GM19463 (cell line): ENCODE measurements at regions not wholly inside any gene's neighbourhood (a gene's known extent, or its start where the extent isn't known, plus 50 kb on each side); places are given as distances from the start of the nearest gene placed in this dataset.

Experiments
- ATAC-seq: cut with Tn5 transposase; IDR thresholded peaks from one replicate; pipeline ENCODE4 v1.9.1; 2021; ENCODE audit warnings: mild to moderate bottlenecking, moderate library complexity; ENCODE audit not compliant: unreplicated experiment

DNA sequence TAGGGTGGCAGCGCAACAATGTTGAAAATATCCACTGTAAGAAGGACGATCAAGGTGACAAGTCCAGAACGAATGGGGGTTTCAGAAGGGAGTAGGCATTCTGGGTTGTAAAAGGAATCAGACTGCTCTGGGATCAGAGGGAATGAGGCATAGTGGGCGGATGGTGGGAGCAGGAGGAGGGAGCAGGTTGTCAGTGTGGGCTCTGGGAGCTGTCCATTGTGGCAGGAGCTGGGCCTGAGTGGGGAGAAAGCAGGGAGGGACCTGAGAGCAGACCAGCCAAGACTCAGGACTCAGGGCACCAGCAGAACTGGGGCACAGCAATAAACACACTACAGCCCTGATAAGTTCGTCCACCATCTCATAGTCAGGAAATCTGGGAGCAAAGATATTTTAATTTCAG, 292.6 kb upstream of the MKI67 start:
- ATAC-seq, result no peak

DNA sequence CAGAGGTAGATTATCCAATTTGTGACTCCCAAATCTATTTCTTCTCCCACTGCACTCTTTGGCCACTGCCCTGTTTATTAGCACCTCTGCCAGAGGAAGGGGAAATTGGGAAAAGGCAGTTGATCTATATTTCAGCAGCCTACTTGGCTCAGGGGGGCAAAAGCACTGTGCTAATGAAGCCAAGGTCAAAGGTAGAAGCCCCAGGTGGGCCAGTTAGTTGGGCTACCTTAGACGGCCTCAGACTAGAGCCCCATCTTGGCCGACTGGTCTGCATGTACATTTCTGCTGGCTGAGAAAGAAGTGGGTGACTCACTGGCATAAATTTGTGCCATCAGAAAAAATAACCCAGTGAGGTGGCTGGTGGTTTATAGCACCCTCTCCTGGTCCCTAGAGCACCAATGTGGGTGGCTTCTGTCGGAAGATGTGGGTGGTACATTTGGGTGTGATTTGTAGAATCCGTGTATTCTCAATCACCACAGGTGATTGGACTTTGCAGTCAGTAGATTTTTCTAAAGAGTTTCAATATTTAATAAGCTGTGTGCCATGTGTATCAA, 293.3 kb upstream of the MKI67 start:
- no peak for ATAC-seq

DNA sequence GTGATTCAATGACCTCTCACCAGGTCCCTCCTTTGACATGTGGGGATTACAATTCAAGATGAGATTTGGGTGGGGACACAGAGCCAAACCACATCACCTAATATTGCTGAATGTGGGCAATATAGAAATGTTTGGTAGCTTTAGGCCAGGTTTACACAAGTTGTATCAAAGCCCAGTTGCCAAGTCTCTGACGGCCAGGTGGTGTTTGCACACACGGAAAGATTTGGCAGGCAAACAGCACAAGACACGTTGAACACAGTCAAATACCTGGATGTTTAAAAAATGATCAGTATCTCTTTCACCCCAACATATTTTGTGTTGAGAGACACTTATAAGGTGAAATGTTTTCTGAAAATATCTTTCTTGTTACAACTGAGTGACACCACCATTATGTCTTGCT, 294.4 kb upstream of the MKI67 start:
- ATAC-seq, result no peak

DNA sequence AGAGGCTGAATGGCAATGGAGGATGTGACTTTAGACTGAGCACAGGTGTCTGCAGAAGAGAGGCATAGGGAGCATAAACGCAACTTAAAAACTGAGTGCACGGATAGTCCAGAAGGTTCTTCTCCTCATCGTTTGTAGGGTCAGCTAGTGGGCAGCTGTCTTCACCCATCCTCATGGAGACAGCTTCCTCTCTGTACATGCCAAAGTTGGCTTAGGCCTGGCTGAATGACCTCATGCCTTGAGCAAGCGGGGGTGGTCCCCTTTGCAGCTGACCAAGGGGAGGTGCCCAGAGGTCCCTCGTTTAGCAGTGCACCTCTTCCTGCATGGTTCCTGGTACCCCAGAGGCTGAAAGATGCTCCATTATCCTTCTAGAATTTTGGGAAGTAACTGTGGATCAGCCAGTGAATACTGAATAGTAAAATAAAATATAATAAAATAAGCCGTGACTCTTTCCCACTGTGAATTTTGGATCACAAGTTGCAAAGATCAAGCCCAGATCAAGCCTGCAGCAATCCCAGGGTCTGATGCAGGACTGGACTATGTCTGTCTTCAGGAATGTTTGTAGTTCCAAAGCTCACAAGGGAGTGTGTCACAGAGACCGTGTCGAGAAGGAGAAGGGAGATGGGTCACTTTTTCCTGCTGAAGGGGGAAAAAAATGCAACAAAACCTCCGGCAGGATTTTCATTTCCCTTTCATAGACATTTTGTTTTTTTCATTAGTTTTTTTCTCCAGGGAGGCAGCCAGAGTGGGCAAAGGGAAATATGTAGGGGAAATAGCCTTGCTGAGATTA, 295.3 kb upstream of the MKI67 start:
- no peak for ATAC-seq

DNA sequence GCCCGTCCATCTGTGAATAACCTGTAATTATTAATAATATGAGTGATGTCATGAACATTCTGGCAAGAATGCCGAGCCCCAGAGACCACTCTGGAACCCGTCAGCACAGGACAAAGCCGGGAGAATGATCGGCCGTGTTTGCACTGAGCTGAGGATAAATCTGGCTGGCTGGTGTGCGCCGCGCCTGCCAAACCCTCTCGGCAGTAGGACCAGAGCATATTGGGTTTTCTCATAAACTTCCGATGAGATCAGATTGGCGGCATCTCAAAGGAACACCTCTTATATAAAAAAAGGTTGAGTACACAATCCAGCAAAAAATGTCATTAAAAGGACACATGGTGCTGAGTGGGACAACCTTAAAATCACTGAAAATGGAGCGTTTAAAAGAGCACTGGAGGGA, 296.0 kb upstream of the MKI67 start:
- no peak for ATAC-seq

DNA sequence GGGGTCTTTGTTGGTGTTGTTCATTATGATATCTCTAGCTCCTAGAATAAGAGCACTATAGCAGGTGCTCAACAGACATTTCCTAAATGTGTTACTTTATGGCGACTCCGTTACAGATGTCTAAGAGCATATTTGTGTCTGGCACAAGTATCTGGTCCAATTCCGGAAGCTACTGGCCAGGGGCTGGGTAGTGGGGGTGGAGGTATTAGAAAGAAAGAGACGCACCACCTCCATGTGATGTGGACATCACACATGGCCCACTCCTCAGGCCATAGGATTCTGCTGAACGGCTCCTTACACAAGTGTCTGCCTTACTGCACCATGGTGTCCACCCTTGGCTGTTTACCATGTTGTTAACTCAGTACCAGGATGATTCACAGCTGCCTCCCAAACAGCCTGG, 296.8 kb upstream of the MKI67 start:
- ATAC-seq, result no peak

DNA sequence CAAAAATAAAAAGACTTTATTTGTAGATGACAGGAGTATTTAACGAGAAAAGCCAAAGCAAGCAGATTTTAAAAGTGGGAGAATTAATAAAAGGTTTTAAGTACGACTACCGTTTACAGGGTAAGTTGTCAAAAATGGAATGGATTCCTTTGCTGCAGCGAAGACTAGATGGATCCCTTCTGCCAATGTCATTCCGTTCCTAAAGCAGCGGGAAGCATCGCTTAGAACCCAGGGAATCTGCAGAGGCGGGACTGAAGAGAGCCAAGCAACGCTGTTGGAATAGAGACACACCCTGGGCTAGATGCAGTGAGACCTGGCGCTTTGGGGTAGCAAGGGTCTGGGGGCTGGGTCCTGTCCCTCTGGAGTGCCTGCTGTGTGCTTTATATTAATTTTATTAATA, 303.1 kb upstream of the MKI67 start:
- no peak for ATAC-seq

DNA sequence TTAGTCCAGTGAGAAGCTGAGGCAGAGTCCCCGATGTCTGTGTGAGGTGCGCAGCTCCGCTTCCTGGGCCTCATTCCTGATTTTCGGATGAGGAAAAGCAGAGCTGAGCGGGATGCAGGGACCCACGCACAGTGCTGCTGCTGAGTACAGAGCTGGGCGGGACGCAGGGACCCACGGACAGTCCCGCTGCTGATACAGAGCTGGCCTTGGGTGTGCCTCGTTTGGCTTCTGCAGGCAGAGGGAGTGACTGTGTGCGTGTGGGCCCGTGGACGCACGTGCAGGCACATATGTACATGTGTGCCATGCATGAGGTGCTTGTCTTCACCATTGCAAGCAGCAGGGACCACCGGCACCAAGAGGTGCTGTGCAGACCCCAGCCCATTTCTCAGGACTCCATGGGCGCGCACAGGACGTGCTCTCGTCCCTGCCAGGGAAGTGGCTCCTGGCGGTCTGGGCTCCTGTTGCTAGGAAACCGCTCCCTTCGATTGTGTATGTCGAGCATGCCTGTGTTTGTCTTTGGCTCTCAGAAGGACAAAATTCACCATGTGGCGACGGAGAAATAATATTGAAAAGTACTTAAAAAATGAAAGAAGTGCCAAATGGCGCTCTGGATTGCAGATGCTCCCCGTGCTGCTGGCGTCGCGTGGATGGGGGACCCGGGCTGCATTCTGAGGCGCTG, 303.8 kb upstream of the MKI67 start:
- ATAC-seq, result no peak

DNA sequence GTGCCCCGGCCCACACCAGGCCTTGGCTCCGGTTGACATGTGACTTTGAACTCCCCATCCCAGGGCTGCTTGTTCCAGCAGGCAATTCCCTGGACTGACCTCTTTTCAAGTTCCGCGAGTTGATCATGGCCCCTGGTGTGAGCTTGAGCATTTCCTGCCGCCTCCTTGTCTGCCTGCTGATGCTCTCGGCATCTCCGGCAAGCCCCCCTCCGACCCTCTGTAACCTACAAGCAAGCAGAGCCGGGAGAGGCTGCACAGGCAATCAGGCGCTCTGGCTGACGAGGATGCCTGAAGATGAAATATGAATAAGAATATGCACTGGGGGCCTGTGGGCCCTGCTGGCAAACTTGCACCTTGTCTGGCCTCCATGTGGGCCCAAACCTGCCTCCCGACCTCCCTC, 304.9 kb upstream of the MKI67 start:
- ATAC-seq, result no peak

DNA sequence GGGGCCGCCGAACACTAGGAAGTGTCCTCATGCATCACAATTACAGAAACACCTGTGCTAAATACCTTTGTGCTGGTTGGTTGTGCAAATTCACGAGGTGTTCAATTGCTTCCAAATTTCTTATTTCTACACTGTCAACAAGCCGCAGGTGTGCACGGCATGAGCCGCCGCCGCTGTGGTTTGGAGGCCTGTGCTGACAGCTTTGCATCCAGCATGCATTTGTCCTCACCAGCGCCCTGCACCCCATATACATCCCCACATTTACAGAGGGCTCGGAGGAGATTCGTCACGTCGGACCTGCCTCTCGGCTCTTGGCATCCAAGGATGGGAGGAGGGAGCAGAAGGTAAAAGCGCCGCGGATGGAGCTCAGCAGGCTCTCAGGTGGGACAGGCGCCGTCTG, 305.3 kb upstream of the MKI67 start:
- ATAC-seq, result no peak

DNA sequence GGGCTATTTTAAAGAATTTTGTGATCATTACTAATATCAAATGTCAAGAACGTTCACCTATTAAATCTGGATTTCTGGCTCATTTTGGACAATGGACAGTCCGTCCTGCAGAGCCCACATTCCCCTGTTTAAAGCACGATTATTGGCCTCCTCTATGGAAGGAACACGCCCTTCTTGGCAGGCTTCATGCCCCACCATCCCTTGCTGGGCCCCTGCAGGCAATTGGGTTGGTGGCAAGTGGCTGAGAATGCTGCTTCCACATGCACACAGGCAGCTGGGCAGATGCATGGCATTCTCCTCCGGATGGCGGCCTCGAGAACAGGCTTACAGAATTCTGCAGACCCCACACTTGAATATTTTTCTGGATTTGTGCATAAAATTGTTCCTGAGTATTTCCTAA, 305.8 kb upstream of the MKI67 start:
- ATAC-seq, result no peak

DNA sequence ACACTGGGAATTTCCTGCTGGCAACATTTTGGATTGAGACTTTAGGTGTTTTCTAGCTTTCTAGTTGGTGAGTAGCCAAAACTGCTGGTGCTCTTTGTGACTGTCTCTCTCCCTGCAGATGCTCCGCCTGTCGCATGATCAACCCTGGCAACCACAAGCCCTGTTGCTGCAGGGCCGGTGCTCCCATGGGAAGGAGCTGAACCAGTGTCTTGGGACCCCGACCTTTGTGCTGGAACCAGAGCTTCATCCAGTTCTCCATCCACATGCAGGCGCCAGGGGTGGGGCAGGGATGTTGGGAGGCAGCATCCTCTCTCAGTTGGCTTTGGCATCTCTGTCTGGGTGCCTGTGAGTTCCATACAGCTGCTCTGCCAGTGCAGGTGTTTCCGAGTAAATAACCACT, 306.2 kb upstream of the MKI67 start:
- no peak for ATAC-seq

DNA sequence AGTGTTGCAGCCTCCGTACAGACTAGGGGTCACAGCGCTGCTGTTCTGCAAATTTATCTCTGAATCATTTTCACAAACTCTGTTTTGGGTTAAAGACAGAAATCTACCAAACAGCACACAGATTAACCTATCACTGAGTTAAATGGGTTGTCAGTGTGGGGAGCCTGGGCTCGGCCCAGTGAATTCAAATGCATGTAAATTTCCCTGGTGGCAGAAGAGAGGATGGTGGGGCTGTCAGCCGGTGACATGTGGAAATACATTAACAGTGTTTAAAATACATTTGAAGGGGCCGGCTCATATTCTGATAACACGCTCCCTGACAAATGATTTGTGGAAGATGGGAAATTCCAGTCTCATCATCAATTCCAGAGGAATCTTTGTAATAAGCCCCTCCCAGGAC, 309.6 kb upstream of the MKI67 start:
- no peak for ATAC-seq

DNA sequence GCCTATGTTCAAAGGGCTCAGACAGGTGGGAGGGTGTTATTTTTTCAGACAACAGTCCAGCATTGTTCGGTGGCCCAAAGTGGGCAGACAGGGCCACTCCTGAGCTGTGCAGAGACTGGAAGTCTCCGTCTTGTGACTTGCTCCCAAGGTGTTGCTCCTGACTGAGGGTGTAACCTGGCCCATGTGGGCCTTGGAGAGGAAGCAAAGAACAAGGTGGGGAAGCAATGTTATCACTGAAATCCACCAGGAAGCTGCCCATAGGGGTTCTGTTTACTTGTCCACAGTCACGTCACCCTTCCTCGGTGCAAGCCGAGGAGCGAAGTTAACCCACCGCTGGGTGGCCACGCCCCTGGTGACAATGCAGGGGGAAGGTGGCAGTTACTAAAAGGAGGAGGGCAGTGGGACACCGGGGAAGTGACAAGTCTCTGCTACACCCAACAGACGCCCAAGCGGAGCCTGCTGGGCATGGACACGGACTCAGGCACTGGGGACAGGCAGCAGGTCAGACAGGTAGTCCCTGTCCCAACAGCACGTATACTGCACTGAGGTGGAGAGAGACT, 311.6 kb upstream of the MKI67 start:
- ATAC-seq, result no peak

DNA sequence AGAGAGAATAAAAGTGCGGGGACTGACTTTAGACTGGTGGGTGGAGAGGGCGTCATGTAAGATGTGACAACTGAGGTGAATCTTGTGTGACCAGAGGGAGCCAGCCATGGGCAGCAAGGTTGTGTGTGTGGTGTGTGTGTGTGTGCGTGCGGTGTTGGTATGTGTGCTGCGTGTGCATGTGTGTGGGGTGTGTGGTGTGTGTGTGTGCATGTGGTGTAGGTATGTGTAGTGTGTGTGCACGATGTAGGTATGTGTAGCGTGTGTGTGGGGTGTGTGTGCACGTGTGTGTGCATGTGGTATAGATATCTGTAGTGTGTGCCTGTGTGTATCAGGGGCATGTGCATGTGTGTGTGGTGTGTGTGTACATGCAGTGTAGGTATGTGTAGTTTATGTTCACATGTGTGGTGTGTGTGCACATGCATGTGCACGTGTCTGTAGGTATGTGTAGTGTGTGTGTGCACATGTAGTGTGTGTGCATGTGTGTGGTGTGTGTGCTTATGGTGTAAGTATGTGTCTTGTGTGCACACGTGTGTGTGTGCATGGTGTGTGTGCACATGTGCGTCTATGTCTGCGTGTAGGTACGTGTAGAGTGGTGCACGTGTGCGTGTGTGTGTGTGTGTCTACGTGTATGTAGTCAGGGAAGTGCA, 312.3 kb upstream of the MKI67 start:
- no peak for ATAC-seq

DNA sequence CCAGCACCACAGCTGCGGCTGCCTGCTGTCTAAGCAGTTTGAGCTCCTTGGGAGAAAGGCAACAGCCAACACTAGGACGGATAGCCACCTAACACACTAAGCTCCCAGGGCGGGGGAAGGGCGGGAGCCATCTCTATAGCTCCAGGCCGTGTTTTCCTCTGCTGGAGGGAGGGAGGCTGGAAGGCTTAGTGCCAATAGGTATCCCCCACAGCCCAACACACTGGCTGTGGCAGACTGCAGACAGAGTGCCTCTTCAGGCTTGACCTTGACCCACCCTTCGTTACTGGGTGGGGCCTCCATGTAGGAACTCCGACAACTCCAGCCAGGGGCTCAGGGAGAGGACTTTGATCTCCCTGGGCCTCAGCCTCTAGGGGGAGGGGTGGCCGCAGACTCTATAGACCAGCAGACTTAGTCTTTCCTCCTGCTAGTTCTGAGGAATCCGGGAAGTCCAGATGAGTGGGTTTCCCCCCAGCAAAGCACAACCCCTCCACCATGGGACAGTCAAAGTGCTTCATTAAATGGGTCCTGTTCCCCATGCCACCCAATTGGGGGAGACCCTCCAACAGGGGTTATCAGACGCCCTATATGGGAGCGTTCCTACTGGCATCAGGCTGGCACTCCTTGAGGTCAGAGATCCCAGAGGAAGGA, 314.4 kb upstream of the MKI67 start:
- no peak for ATAC-seq

DNA sequence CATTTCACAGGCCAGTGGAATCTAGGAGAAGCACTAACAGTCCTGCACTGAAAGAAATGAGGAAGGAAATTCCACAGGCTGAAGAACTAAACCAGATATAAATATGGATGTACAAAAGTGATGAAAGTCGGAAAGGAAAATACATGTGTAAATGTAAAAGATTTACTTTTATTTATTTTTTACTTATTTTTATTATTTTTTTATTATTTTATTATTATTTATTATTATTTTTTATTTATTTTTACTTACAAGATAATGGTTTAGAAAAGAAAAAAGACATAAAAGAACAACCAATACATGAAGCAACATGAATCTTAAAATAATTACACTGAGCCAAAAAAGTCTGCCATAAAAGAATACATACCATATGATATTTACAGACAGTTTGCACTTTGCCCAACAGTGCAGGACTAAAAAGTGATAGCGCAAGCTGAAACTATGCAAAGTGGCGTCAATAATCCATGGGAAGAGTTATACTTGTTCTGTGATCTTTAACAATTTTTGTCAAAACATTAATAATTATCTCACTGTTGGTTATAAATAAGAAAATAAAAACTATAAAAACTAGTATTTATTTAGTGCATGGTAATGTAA, 317.8 kb upstream of the MKI67 start:
- ATAC-seq, result no peak

DNA sequence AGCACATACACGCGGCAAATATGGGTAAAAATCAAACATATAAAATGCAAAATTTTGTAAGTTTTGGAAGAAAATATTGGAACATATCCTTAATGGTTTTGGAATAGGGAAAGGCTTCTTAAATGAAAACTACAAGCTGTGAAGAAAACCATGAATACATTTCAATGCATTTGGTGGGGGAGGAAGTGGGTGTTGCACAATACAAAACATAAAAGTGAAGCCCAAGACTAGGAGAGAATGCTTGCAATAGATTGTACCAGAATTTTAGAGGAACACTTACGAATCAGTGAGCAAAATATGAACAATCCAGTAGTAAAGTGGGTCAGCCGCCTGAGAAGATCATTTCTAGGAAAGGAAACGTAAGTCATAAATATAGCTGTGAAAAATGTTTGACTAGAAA, 322.6 kb upstream of the MKI67 start:
- ATAC-seq, result no peak

DNA sequence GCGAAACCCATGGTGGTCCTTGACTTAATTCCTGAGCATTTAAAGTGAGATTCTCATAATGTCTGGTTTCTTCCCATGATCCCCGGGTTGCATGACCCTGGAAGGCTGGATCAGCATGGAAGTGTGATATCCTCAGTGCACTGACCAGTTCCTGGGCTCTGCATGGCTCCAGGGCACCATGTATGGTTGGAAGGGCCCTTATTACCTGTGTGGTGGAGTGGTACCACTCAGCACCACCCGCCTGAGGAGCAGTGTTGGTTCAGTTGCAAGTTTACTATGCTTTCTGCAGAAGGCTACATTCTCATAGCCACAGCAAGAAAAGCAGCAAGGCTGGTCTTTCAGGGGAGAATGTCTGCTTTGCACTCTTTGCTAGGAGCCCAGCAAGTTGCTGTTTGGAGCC, 325.7 kb upstream of the MKI67 start:
- ATAC-seq, result no peak

DNA sequence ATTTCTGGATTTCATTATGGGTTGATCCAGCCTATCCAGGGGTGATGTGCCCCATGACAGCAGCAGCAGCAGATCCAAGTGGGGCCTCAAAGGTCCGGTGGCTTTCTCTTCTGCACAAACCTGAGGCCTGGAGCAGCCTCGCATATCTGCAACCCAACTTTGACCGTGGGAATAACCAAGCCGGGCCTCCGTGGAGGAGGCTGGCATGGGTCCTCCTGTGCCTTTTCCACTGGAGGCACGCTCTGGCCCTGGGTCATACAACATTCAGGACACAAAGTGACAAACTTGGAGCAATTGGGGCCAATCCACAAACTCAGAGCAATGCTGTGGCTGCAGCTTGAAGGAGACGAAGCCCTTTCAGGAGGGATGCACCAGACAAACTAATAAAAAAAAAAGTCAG, 330.0 kb upstream of the MKI67 start:
- ATAC-seq, result no peak

DNA sequence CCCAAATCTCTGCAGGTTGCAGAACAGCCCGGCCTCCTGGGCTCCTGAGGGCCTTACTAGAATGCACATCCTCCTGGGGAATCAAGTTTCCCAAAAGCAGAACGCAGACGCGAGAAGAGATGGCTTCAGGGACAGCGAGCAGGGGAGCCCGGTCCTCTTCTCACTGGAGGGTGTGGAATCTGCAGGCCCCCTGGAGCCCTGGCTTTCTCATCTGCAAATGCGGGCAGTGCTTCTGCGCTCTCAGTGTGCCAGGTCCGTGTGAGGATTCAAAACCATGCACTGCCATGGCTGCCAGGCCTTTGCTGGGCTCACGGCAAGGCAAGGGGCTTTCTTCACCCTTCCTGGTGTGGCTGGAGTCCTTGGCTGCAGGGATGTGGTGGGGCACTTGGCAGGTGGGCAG, 330.9 kb upstream of the MKI67 start:
- ATAC-seq, result no peak
